Ovary (tissue), 7 donors: ENCODE measurements at regions not wholly inside any gene's neighbourhood (a gene's known extent, or its start where the extent isn't known, plus 50 kb on each side); places are given as distances from the start of the nearest gene placed in this dataset.

Experiments
- DNase-seq, 5 donors: peaks; one replicate each; pipeline ENCODE4 v3.0.0-alpha.2; 2019 to 2020
- H3K27ac ChIP-seq, 2 donors: fragments of 200-600 bp; one replicate each; pipeline versions ENCODE4 v1.5.1 to v1.8.0; 2019 to 2022
- H3K27me3 ChIP-seq: fragments of 200-600 bp; one replicate; pipeline ENCODE4 v1.8.0; 2022
- H3K36me3 ChIP-seq: fragments of 200-600 bp; sonication (generic); one replicate; pipeline ENCODE4 v1.5.1; 2019
- H3K4me1 ChIP-seq: one replicate; pipeline ENCODE4 v1.8.1; 2013; ENCODE audit warnings: mild to moderate bottlenecking, moderate library complexity; ENCODE audit not compliant: insufficient read depth
- H3K4me3 ChIP-seq: fragments of 200-600 bp; sonication (generic); one replicate; pipeline ENCODE4 v1.5.1; 2017
- H3K9me3 ChIP-seq, 2 donors: fragments of 200-600 bp in 1 of 2; sonication (generic) in 1 of 2; one replicate each; pipeline versions ENCODE4 v1.5.1 to v1.8.1; 2013 to 2019; ENCODE audit warnings: mild to moderate bottlenecking in 1 of 2, moderate library complexity in 1 of 2
- CTCF ChIP-seq, 3 donors: fragments of 450-650 bp in 2 of 3; fragments of 200-600 bp in 1 of 3; IDR thresholded peaks; one replicate each; pipeline versions ENCODE4 v1.5.1 to v1.8.0; 2016 to 2022; ENCODE audit warnings: antibody characterized with exemption in 3 of 3, mild to moderate bottlenecking in 1 of 3
- EP300 ChIP-seq: sonication (generic); formaldehyde crosslinking; IDR thresholded peaks from one replicate; pipeline ENCODE4 v1.6.1; 2017; ENCODE audit warnings: antibody characterized with exemption
- POLR2A ChIP-seq: fragments of 450-650 bp; IDR thresholded peaks from one replicate; pipeline ENCODE4 v1.6.1; 2017; ENCODE audit warnings: antibody characterized with exemption, mild to moderate bottlenecking, moderate library complexity
- WGBS, 3 donors: extraction: QIAGEN DNeasy Blood & Tissue Kit in 1 of 3; methylation state at CpG; one replicate each; pipeline versions ENCODE4 v1.1.5 to v1.1.7; 2013 to 2017; 5-methylcytosine and 5-hydroxymethylcytosine counted together
- intact Hi-C, 4 donors: fragments of 100-400 bp; cut with DNase I; formaldehyde crosslinking; loops; one replicate each; pipeline versions ENCODE4 v1.11.0 to v1.15.1; 2022 to 2023
- donor health status: DM: no; HTN: no; CAD: no; lungs with moderate emphysema.
- donor health status: DM: no; HTN: no; CAD: no.
- donor health status: Bipolar disorder and iron deficiency.
- donor health status: DM: no; HTN: no; CAD: no.
- donor health status: DM: yes; HTN: yes; CAD: no.

DNA sequence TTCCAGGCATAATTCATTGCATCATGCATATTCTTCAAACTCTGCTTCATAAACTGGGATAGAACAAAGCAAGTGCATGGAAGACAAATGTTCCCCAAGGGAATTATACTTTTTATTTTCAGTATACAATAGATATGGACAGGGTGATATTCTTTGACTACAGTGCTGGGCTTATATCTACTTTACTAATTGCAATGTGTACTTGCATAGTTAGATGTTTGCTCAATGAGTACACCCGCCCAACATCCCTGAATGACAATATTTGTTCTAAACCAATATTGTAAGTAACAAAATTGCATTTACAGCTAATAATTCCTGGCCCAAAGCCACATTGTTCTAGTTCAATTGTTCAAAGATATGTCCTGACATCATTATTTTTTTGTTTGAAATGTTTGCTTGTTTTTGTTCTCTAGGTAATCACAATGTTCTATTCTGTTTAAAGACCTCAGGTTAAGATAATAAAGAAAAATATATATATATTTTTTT is 171.4 kb downstream of the PTN start:
- Histone ChIP-seq H3K27ac (no peak overlapping the region), H3K27me3 (no peaks in the 10 kb centered on the region), H3K36me3 (no peaks in the 10 kb centered on the region), H3K4me1 (no peaks in the 10 kb centered on the region), H3K9me3 (no peaks in the 10 kb centered on the region), H3K4me3 (no peak overlapping the region)
- DNase-seq, result no peak
- WGBS, 3 donors, result 92 to 98% (median 98%) methylated on average over 1 of the region's 1 CpG
- intact Hi-C loops, result no loop called here
- TF ChIP-seq CTCF (IDR thresholded peaks at IDR 0.05) (no peak), POLR2A (no peak), EP300 (no peak)

DNA sequence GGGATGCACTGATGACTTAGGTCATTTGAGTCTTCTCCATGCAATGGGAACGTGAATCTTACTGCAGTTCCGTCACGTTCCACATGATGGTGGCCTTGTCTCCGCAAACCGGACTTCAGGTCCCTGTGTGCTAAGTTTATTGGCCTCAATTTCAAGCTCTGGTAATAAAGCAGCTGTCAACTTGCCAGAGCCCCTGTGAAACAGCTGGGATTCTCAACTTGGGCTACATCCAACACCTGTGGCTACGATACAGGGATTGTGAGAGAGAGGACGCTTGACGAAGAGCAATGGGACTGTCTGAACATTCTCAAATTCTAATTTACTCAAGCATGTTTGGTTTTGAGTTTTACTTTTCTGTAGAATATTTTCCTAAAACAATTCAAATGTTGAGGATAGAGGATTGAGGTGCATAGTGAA is 174.2 kb downstream of the PTN start:
- Histone ChIP-seq H3K9me3 (no peaks in the 10 kb centered on the region), H3K27ac (no peak overlapping the region), H3K36me3 (no peaks in the 10 kb centered on the region), H3K4me3 (no peak overlapping the region), H3K4me1 (no peaks in the 10 kb centered on the region), H3K27me3 (no peaks in the 10 kb centered on the region)
- peak in 4 of 5 donors; percentile 14 to 20 (median 15) for DNase-seq
- WGBS, 3 donors, result 6 to 9% (median 7%) methylated on average over 8 of the region's 8 CpGs
- intact Hi-C loops, result no loop called here
- TF ChIP-seq POLR2A, result no peak
- TF ChIP-seq EP300, result no peak
- no peak for TF ChIP-seq CTCF (IDR thresholded peaks at IDR 0.05)

DNA sequence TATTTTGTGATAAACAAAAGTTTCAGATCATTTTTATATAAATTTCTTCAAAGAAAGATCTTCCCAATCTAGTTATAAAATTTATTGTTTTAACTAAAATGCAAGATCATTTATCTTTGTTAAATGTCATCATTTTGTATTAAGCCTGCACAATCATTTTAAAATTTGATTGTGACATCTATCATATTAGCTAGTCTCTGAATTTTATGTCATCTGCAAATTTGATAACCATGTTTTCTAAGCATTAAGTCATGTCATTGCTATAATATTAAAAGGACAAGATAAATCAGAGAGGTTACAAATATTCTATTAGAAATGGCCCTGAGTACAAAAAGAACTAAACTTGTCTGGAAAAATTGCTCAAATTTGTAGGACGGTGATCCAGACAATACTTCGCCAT is 175.9 kb downstream of the PTN start:
- Histone ChIP-seq H3K36me3 (no peaks in the 10 kb centered on the region), H3K4me3 (no peak overlapping the region), H3K27ac (no peak overlapping the region), H3K9me3 (no peaks in the 10 kb centered on the region), H3K27me3 (no peaks in the 10 kb centered on the region), H3K4me1 (no peaks in the 10 kb centered on the region)
- TF ChIP-seq EP300 (no peak), CTCF (IDR thresholded peaks at IDR 0.05) (no peak), POLR2A (no peak)
- WGBS, 3 donors, result 87 to 93% (median 90%) methylated on average over 2 of the region's 2 CpGs
- no peak for DNase-seq
- intact Hi-C loops, result no loop called here

DNA sequence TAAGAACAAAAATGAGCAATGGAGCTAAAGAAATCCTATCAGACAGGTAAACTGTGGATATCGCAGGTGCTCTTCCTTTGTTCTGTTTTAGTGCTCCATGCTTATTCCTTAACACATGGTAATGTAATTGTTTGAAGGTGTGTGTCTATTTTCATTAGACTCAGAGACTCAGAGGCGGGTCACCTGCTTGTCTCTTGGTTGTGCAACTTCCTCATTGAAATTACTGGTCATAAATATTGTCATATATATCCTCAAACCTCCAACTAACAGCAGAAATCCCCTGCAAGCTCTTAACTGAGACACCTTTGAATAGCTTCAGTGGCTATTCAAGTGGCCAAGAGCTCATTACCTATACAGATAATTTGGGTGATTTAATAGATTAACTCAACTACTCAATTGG is 177.2 kb downstream of the PTN start:
- TF ChIP-seq CTCF (IDR thresholded peaks at IDR 0.05), result no peak
- TF ChIP-seq POLR2A, result no peak
- TF ChIP-seq EP300, result no peak
- H3K4me1 ChIP-seq, result no peaks in the 10 kb centered on the region
- no peaks in the 10 kb centered on the region for H3K36me3 ChIP-seq
- no peak overlapping the region for H3K4me3 ChIP-seq
- no peak for DNase-seq
- no peaks in the 10 kb centered on the region for H3K9me3 ChIP-seq
- no peaks in the 10 kb centered on the region for H3K27me3 ChIP-seq
- intact Hi-C loops, result no loop called here
- WGBS, 3 donors, result 90 to 94% (median 93%) methylated on average over 2 of the region's 2 CpGs
- H3K27ac ChIP-seq, result no peak overlapping the region

DNA sequence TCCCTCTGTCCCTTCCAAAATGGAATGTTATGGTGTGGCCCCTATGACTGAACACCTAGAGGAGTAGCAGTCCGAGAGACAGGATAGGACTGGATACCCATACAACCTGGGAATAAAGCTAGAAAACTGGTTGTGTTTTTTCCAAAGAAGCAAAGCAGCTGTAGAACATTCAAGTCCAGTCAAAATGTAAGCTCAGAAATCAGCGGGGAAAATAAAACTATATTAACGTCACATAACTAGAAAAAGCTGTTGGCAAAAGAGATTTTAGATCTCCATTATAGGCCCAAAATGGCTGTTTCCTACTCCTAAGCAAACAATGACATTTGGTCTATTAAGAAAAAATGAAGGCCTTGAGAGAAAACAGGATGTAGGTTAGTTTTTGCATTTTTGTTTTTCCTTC is 177.7 kb downstream of the PTN start:
- WGBS, 3 donors, result 60 to 75% (median 72%) methylated on average over 3 of the region's 3 CpGs
- H3K4me3 ChIP-seq, result no peak overlapping the region
- TF ChIP-seq EP300 (no peak), POLR2A (no peak), CTCF (IDR thresholded peaks at IDR 0.05) (no peak)
- DNase-seq, result no peak
- H3K4me1 ChIP-seq, result no peaks in the 10 kb centered on the region
- H3K9me3 ChIP-seq, result no peaks in the 10 kb centered on the region
- no peaks in the 10 kb centered on the region for H3K36me3 ChIP-seq
- intact Hi-C loops, result no loop called here
- no peaks in the 10 kb centered on the region for H3K27me3 ChIP-seq
- H3K27ac ChIP-seq, result no peak overlapping the region
